Gastroesophageal sphincter (tissue), 3 donors: ENCODE measurements at regions not wholly inside any gene's neighbourhood (a gene's known extent, or its start where the extent isn't known, plus 50 kb on each side); places are given as distances from the start of the nearest gene placed in this dataset.

ENCODE experiments used
- EP300 ChIP-seq: sonication (generic); formaldehyde crosslinking; IDR thresholded peaks from one replicate; pipeline ENCODE4 v1.6.1; 2017; ENCODE audit warnings: antibody characterized with exemption, mild to moderate bottlenecking
- POLR2A ChIP-seq, 2 donors: fragments of 450-650 bp; IDR thresholded peaks; one replicate each; pipeline ENCODE4 v1.6.1; 2017; ENCODE audit warnings: antibody characterized with exemption in 2 of 2, mild to moderate bottlenecking in 2 of 2, moderate library complexity in 1 of 2
- POLR2AphosphoS5 ChIP-seq: sonication (generic); formaldehyde crosslinking; IDR thresholded peaks from one replicate; pipeline ENCODE4 v1.6.1; 2017; ENCODE audit warnings: antibody characterized with exemption
- TF ChIP-seq, protein P1 (sequence below), 4 experiments: fragments of 200-600 bp in 2 of 4; fragments of 450-650 bp in 2 of 4; sonication (generic) in 1 of 4; IDR thresholded peaks; one replicate each; pipeline ENCODE4 v1.5.1; 2017 to 2019; ENCODE audit warnings: antibody characterized with exemption in 4 of 4, mild to moderate bottlenecking in 2 of 4, moderate library complexity in 2 of 4

DNA sequence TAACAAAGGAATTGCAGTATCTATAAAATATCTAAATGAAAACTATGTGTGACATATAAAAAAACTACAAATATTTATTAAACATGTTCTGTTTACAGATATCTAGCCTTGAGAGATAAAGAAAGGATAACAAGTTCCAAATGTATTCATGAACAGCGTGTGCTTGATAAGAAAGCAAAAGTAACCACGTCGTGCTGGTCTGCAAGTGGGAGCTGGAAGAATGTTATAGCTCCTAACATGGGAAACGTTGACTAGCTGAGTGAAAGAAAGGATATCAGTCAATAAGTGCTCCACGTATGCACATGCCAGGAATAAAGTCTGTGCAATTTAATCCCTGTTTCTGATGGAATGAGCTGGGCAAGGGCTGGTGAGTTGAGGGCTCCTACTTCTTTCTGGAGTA lies 71.2 kb upstream of the CDYL2 start:
- TF ChIP-seq, protein P1, sequence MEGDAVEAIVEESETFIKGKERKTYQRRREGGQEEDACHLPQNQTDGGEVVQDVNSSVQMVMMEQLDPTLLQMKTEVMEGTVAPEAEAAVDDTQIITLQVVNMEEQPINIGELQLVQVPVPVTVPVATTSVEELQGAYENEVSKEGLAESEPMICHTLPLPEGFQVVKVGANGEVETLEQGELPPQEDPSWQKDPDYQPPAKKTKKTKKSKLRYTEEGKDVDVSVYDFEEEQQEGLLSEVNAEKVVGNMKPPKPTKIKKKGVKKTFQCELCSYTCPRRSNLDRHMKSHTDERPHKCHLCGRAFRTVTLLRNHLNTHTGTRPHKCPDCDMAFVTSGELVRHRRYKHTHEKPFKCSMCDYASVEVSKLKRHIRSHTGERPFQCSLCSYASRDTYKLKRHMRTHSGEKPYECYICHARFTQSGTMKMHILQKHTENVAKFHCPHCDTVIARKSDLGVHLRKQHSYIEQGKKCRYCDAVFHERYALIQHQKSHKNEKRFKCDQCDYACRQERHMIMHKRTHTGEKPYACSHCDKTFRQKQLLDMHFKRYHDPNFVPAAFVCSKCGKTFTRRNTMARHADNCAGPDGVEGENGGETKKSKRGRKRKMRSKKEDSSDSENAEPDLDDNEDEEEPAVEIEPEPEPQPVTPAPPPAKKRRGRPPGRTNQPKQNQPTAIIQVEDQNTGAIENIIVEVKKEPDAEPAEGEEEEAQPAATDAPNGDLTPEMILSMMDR (IDR thresholded peaks at IDR 0.05): no peak
- no peak for TF ChIP-seq POLR2AphosphoS5
- TF ChIP-seq POLR2A (IDR thresholded peaks at IDR 0.05): no peak
- TF ChIP-seq EP300: no peak
